ENCODE measurements at regions not wholly inside any gene's neighbourhood (a gene's known extent, or its start where the extent isn't known, plus 50 kb on each side); places are given as distances from the start of the nearest gene placed in this dataset.

DNA sequence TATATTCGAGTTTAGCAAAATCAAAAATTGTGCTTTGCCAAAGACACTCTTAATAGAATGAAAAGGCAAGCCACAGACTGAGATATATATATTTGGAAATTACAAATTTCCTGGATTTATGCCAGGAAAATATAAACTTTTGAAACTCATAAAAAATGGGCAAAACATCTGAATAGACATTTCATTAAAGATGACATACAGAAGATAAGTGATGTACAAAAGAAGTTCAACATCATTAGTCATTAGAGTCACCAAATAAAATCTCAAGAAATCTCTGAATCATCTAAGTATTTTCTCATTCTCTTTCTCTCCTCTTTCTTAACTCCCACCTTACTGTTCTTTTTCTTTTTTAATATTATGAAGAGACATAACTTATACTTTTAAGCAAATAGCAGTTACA lies 921.1 kb downstream of the DSC3 start:
- Histone ChIP-seq H3K4me1 (no peaks in the 10 kb centered on the region), H3K36me3 (no peaks in the 10 kb centered on the region), H3K4me2 (no peak overlapping the region), H3K4me3 (no peak overlapping the region), H4K20me1 (no peaks in the 10 kb centered on the region), H3K9me3 (replicated peaks in 1 of 11) (no peaks in the 10 kb centered on the region), H3K27me3 (no peaks in the 10 kb centered on the region), H3K9ac (no peak overlapping the region), H3K27ac (no peak overlapping the region)
- no peak for TF ChIP-seq Cebpa-rat (IDR thresholded peaks at IDR 0.05)

DNA sequence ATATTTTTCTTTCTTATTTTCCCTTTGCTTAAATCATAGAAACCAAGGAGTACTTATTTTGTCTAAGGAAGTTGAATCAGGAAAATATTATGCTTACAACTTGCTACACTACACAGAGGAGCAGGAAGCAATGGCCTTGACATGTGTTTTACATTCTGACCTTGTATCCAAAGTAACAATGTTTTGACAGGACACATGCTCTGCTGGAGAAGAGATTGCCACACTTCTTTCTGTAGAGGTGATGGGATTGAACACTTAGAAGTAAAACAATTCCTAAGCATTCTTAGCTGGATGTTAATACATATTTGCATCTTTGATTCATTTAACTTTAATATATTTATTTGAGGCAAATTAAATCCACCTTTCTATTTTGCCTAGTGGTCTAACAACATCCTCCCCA lies 929.1 kb downstream of the DSC3 start:
- Histone ChIP-seq H3K9ac (no peak overlapping the region), H3K36me3 (no peaks in the 10 kb centered on the region), H3K27me3 (no peaks in the 10 kb centered on the region), H3K9me3 (replicated peaks in 1 of 11) (no peaks in the 10 kb centered on the region), H3K4me3 (no peak overlapping the region), H3K4me2 (no peak overlapping the region), H4K20me1 (no peaks in the 10 kb centered on the region), H3K27ac (no peak overlapping the region), H3K4me1 (no peaks in the 10 kb centered on the region)
- no peak for TF ChIP-seq Cebpa-rat (IDR thresholded peaks at IDR 0.05)

DNA sequence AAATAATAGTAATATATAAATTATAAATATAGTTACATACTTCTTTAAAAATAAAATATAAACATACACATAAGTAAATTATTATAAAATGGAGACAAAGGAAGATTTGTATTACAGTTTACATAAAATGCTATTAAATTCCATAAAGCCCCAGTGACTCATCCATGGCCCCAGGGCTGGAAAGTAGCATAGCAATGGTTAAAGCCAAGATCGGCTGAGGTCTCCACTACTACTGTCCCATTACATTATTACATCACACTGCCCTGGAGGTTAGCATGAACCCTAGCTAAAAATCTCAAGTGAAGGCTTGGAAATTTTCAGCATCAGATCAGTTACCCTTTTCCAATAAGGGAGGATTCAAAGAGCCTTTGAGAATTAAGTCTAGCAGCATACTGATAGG lies 936.2 kb downstream of the DSC3 start:
- Histone ChIP-seq H3K27me3 (no peaks in the 10 kb centered on the region), H4K20me1 (no peaks in the 10 kb centered on the region), H3K36me3 (no peaks in the 10 kb centered on the region), H3K4me2 (no peak overlapping the region), H3K9me3 (replicated peaks in 1 of 11) (no peaks in the 10 kb centered on the region), H3K4me1 (no peaks in the 10 kb centered on the region), H3K27ac (no peak overlapping the region), H3K9ac (no peak overlapping the region), H3K4me3 (no peak overlapping the region)
- no peak for TF ChIP-seq Cebpa-rat (IDR thresholded peaks at IDR 0.05)

DNA sequence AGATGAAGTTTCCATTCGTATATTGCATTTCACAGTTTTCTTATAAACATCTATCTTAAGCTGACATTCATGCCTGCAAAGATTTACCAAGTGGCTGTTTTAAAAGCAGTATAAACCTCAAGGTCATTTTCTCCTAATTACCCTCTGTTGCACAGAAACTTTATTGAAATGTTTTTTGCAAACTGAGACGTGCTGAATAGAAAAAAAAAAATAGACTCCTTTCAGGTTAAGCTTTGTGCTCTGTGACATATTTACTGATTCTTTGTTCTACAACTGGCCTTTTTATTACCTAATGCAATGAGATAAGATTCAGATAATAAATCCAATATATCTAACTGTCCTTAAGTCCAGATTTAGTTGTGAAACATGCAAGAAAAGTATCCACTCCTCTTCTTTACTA lies 938.7 kb downstream of the DSC3 start:
- Histone ChIP-seq H3K4me1 (no peaks in the 10 kb centered on the region), H3K9me3 (replicated peaks in 1 of 11) (no peaks in the 10 kb centered on the region), H4K20me1 (no peaks in the 10 kb centered on the region), H3K4me2 (no peak overlapping the region), H3K27ac (no peak overlapping the region), H3K27me3 (no peaks in the 10 kb centered on the region), H3K9ac (no peak overlapping the region), H3K36me3 (no peaks in the 10 kb centered on the region), H3K4me3 (no peak overlapping the region)
- no peak for TF ChIP-seq Cebpa-rat (IDR thresholded peaks at IDR 0.05)

DNA sequence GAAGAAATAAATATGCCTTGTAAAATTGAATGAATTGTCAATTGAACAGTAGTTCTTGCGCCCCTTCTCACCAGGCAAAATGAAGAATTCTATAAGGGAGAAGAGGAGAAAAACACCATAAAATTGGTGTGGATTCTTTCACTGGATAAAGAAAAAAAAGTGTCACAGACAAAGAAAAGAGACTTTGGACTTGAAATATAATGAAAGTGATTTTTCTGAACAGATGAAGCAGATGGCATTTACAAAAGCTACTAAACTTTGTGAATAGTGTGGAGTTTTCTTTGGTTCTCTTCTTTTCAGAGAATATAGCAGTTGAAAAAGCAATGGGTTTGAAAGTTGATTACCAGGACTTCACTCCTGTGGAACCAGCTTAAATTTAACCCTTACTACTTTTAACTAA lies 945.7 kb downstream of the DSC3 start:
- no peaks in the 10 kb centered on the region for H3K27me3 ChIP-seq
- no peak for TF ChIP-seq Cebpa-rat (IDR thresholded peaks at IDR 0.05)
- H3K4me3 ChIP-seq: no peak overlapping the region
- no peak overlapping the region for H3K4me2 ChIP-seq
- H3K9ac ChIP-seq: no peak overlapping the region
- H3K36me3 ChIP-seq: no peaks in the 10 kb centered on the region
- no peaks in the 10 kb centered on the region for H3K4me1 ChIP-seq
- H3K9me3 ChIP-seq (replicated peaks in 1 of 11): no peaks in the 10 kb centered on the region
- no peak overlapping the region for H3K27ac ChIP-seq
- H4K20me1 ChIP-seq: no peaks in the 10 kb centered on the region

DNA sequence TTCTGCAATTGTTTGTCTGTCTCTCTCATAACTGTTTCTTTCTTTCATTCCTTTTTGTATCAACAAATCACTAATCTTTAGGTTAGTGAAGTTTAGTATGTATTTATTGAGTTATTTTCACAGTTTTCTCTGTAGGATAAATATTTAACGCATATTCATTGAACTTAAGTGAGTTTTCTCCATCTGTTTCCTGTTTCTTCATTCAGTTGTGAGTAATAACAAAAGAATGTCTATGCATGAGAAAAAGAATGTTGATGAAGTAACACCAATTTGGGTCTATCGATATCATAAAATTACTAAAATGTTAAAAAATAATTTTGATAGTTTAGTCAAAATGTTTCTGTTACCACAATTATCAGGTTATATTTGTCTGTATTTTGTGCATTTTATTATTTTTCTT lies 948.0 kb downstream of the DSC3 start:
- TF ChIP-seq Cebpa-rat (IDR thresholded peaks at IDR 0.05): no peak
- H3K4me3 ChIP-seq: no peak overlapping the region

DNA sequence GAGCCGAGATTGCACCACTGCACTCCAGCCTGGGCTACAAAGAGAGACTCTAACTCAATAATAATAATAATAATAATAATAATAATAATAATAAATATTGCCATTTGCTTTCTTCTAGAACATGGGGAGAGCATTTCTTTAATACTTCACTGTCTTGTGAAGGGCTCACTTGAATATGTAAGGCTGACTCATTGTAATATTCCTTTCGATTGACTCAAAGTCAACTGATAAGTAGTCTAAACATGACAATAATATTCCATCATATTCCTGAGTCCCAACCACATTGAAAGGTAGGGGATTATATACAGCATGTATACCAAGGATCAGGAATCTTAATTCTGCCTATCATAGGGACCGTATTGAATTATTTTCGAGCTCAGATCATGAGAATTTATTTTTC lies 949.2 kb downstream of the DSC3 start:
- H3K4me1 ChIP-seq: no peaks in the 10 kb centered on the region
- TF ChIP-seq Cebpa-rat (IDR thresholded peaks at IDR 0.05): no peak
- H3K27ac ChIP-seq: no peak overlapping the region
- H3K27me3 ChIP-seq: no peaks in the 10 kb centered on the region
- no peak overlapping the region for H3K4me2 ChIP-seq
- no peak overlapping the region for H3K9ac ChIP-seq
- no peaks in the 10 kb centered on the region for H4K20me1 ChIP-seq
- no peak overlapping the region for H3K4me3 ChIP-seq
- H3K9me3 ChIP-seq (replicated peaks in 1 of 11): no peaks in the 10 kb centered on the region
- no peaks in the 10 kb centered on the region for H3K36me3 ChIP-seq

More for the DNA sequence above, 948.0 kb downstream of the DSC3 start:
- Histone ChIP-seq H3K27me3 (no peaks in the 10 kb centered on the region), H3K9ac (no peak overlapping the region), H3K4me2 (no peak overlapping the region), H4K20me1 (no peaks in the 10 kb centered on the region), H3K27ac (no peak overlapping the region), H3K4me1 (no peaks in the 10 kb centered on the region), H3K9me3 (replicated peaks in 1 of 11) (no peaks in the 10 kb centered on the region), H3K36me3 (no peaks in the 10 kb centered on the region)

DNA sequence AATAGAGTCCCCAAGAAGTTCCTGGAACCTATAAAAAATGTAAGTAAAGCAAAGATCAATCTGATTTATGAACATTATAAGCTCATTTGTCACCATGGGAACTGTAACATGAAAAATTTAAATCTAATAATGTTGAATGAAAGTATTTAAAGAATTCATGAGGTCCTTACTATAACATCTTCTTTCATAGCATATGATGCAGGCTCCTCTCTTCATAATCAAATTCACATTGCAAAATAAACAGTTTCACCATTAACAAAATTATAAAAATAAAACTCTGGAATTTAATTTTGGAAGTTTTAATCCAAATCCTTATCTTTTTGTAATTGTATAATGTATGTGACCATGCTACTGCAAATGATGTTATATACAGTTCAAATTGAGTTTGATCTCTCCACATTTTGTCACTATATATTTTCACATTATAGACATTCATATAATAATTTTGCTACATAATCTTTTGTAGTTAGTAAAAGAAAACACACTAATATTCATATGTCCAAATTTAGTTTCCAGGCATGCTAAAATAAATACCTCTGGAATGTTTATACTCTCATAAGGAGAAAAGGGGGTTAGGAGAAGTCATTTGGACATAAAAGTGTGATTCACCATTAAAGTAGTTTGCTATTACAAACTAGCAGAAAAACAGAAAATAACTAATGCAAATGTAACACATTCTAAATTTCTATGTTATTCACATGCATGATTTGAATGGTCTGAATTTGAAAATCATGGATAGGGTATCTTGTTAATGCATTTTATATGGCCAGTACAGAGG lies 954.1 kb downstream of the DSC3 start:
- no peak overlapping the region for H3K9ac ChIP-seq
- no peak overlapping the region for H3K4me3 ChIP-seq
- no peak overlapping the region for H3K27ac ChIP-seq
- TF ChIP-seq Cebpa-rat (IDR thresholded peaks at IDR 0.05): no peak
- no peaks in the 10 kb centered on the region for H3K9me3 ChIP-seq (replicated peaks in 1 of 11)
- H3K27me3 ChIP-seq: no peaks in the 10 kb centered on the region
- no peaks in the 10 kb centered on the region for H3K4me1 ChIP-seq
- H4K20me1 ChIP-seq: no peaks in the 10 kb centered on the region
- H3K36me3 ChIP-seq: no peaks in the 10 kb centered on the region
- H3K4me2 ChIP-seq: no peak overlapping the region

DNA sequence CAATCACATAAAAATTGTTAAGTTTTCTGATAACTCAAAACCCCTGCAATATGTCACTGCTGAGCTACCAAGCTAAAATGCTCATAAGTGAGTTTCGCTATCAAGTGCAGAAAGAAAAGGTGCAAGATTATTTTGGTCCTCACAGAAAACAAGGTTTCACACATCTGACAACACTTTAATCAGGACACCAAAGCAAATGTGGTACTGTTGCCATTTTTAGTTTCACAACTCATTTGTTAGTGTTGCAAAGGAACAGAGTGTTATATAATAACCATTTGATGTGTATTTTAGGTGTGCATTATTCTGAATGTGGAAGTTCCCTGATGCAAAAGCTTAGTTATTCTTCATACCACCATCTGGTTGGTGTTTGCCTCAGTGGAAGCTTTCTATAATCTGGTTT lies 956.2 kb downstream of the DSC3 start:
- Histone ChIP-seq H3K4me3 (no peak overlapping the region), H3K4me1 (no peaks in the 10 kb centered on the region), H3K9ac (no peak overlapping the region), H3K36me3 (no peaks in the 10 kb centered on the region), H3K4me2 (no peak overlapping the region), H3K27ac (no peak overlapping the region), H3K9me3 (replicated peaks in 1 of 11) (peaks cover 0 to 1% (median 0%) of the 10 kb centered on the region in 11 experiments; a peak in 2 of 22 replicates), H3K27me3 (no peaks in the 10 kb centered on the region), H4K20me1 (no peaks in the 10 kb centered on the region)
- TF ChIP-seq Cebpa-rat (IDR thresholded peaks at IDR 0.05): no peak

DNA sequence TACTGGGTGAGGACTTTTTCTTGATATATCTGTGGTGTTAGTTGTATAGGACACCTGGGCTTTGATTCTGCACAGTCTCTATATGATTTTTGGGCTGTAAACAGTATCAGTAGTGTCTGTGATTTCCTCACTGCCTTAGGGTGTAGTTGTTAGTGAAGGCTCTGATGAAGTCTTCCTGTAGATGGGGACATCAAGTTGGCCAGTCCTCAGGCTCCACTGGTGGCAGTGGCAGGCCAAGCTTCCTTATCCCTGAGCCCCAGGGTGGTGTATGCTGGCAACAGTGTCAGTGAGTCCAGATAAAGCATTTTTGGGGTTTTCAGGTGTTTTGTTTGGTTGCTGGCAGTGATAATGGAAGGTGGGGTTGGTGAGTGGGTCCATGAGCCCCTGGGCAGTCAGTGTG lies 961.4 kb downstream of the DSC3 start:
- Histone ChIP-seq H3K9me3 (replicated peaks in 1 of 11) (peaks cover 0 to 6% (median 0%) of the 10 kb centered on the region in 11 experiments; a peak in 2 of 22 replicates), H4K20me1 (no peaks in the 10 kb centered on the region), H3K27me3 (no peaks in the 10 kb centered on the region), H3K4me2 (no peak overlapping the region), H3K9ac (no peak overlapping the region), H3K36me3 (no peaks in the 10 kb centered on the region), H3K4me3 (no peak overlapping the region), H3K4me1 (no peaks in the 10 kb centered on the region), H3K27ac (no peak overlapping the region)
- TF ChIP-seq Cebpa-rat (IDR thresholded peaks at IDR 0.05): no peak

Measured in BLaER1 treated with 17β-estradiol and CSF1 and Interleukin-3, amounts not matched to agents 10 nM and 100 nM (cell line).